DMS 273 (cell line): ENCODE measurements at regions not wholly inside any gene's neighbourhood (a gene's known extent, or its start where the extent isn't known, plus 50 kb on each side); places are given as distances from the start of the nearest gene placed in this dataset.
A peak's percentile ranks its signal among the peaks of the same experiment; 100 is the strongest.
"Not testable (repeated sequence)": the region's sequence is repeated elsewhere in the genome, so short reads cannot be mapped to it uniquely, and the experiment has no call there.

Source experiments
- DNase-seq: peaks from one replicate; lab custom pipeline; 2025; ENCODE audit not compliant: unreplicated experiment; lab: John Stamatoyannopoulos, UW

- DNase-seq, result no peak
Measured at GRCh38 chr19:14328406-14328805, 52.8 kb upstream of the ADGRE5 start.

GRCh38 chr19:14327061-14327460, 54.2 kb upstream of the ADGRE5 start:
- not testable (repeated sequence) for DNase-seq

GRCh38 chr19:14325863-14326262, 55.4 kb upstream of the ADGRE5 start:
- DNase-seq, result no peak

- DNase-seq, result no peak
Measured at GRCh38 chr19:14325134-14325533, 56.1 kb upstream of the ADGRE5 start.

- DNase-seq, result no peak
Measured at GRCh38 chr19:14322889-14323463, 58.3 kb upstream of the ADGRE5 start.

GRCh38 chr19:14320253-14320652, 61.0 kb upstream of the ADGRE5 start:
- DNase-seq, result no peak

- not testable (repeated sequence) for DNase-seq
Measured at GRCh38 chr19:14319720-14320119, 61.5 kb upstream of the ADGRE5 start.

- DNase-seq, result no peak
Measured at GRCh38 chr19:14318873-14319272, 62.4 kb upstream of the ADGRE5 start.

- no peak for DNase-seq
Measured at GRCh38 chr19:14317157-14317556, 64.1 kb upstream of the ADGRE5 start.

- DNase-seq, result no peak
Measured at GRCh38 chr19:14315433-14315832, 65.8 kb upstream of the ADGRE5 start.

GRCh38 chr19:14310055-14310454, 71.2 kb upstream of the ADGRE5 start:
- no peak for DNase-seq

GRCh38 chr19:14305706-14306105, 75.5 kb upstream of the ADGRE5 start:
- DNase-seq, result no peak

GRCh38 chr19:14301150-14301549, 80.1 kb upstream of the ADGRE5 start:
- DNase-seq, result no peak

GRCh38 chr19:14300303-14300702, 80.9 kb upstream of the ADGRE5 start:
- peak; percentile 52 for DNase-seq

- DNase-seq, result not testable (repeated sequence)
Measured at GRCh38 chr19:14299224-14299827, 81.9 kb upstream of the ADGRE5 start.

GRCh38 chr19:14297883-14298576, 83.2 kb upstream of the ADGRE5 start:
- peak; percentile 24 for DNase-seq

GRCh38 chr19:14294974-14295373, 86.3 kb upstream of the ADGRE5 start:
- peak; percentile 49 for DNase-seq

- DNase-seq, result not testable (repeated sequence)
Measured at GRCh38 chr19:14293816-14294170, 87.5 kb upstream of the ADGRE5 start.

- DNase-seq, result peak; percentile 40
Measured at GRCh38 chr19:14293101-14293815, 87.3 kb upstream of the ADGRL1 start.

GRCh38 chr19:14289810-14290209, 83.8 kb upstream of the ADGRL1 start:
- not testable (repeated sequence) for DNase-seq

- not testable (repeated sequence) for DNase-seq
Measured at GRCh38 chr19:14287837-14288236, 81.9 kb upstream of the ADGRL1 start.

- DNase-seq, result not testable (repeated sequence)
Measured at GRCh38 chr19:14286594-14286993, 80.6 kb upstream of the ADGRL1 start.
